Activated CD8-positive, alpha-beta memory T cell treated with anti-CD3 and anti-CD28 coated beads, Interleukin-2, amount 50 U/mL, for 24 hours (primary cell): ENCODE measurements at regions not wholly inside any gene's neighbourhood (a gene's known extent, or its start where the extent isn't known, plus 50 kb on each side); places are given as distances from the start of the nearest gene placed in this dataset.

ENCODE experiments used
- DNase-seq: peaks from one replicate; pipeline ENCODE4 v3.0.0-alpha.2; 2020; ENCODE audit errors: extremely low read depth

- DNase-seq = no peak
These were observed 223.0 kb downstream of the BTG1 start for GRCh38 chr12:91922674-91923073.

- DNase-seq = no peak
These were observed 223.5 kb downstream of the BTG1 start for GRCh38 chr12:91922139-91922538.

DNA sequence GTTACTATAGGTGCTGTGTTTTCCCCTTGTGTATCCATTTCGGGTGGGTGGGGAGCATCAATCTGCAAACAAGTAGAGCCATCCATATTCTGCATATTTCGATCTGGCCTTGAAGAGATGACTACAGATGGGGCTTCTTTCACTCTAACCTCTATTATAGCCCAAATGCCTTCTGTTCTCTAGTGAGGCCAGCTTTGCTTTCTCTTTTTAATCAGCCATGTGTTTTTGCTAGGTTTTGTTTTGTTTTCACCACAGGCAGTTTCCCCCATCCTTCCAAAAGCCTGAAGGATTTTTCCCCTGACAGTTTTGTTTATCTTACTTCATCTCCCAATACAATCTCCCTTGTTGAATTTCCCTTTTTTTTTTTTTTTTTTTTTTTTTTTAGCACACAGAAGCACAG lies 224.1 kb downstream of the BTG1 start:
- no peak for DNase-seq

GRCh38 chr12:91920741-91921140 lies 224.9 kb downstream of the BTG1 start:
- DNase-seq = no peak

DNA sequence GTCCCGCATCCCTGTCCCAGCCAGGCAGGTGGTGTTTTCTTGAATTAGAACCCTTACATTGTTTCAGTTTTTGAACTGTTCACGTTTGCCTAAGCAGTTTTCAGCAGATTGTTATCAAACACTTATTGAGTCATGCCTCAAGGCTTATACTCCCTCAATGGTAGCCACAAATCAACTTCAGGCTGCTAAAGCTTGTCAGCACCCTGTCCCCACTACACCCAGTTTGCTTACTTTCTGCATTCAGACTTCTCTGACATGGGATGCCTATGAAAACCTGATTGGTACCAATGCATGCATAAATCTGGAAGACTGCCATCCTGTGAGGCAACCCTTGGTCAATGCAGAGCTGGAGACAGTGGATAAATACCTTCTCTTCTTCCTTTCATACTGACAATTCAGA lies 225.4 kb downstream of the BTG1 start:
- DNase-seq = no peak

DNA sequence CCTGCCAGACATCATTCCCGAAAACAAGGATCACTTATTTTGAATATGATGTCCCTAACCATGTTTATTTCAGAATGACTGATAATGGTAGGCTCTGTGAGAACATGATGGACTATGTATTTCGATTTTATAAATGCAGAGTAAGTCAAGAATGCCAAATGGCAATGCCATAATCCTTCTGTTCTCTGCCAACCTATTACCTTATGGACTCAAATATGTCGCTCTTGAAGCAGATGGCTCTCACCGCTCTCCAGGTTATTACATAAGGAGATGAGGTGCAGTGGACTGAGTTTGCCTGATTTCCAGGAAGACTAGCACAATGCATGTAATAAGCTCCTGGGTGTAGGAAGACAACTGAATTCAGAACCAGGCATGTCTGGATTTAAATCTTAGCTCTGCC lies 227.2 kb downstream of the BTG1 start:
- DNase-seq = no peak

DNA sequence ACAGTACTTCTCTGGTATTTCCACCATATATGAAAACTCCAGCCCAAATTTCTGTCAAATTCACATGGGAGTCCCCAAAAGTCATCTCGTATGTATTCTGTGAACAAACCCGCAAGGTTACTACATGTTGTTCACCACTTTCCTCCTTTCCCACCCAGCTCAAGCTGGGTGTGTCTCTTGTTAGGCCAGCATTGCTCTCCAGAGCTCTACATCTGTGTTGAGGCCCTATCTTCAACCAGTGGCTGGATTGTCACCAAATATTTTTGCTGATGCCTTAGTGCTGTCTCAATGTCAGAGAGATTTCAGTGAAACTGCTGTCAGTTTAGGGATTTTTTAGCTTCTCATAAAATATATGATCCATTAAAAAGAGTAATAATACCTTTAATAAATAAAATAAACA lies 230.9 kb downstream of the BTG1 start:
- DNase-seq = no peak

- DNase-seq = no peak
These were observed 232.0 kb downstream of the BTG1 start for GRCh38 chr12:91913651-91914050.

DNA sequence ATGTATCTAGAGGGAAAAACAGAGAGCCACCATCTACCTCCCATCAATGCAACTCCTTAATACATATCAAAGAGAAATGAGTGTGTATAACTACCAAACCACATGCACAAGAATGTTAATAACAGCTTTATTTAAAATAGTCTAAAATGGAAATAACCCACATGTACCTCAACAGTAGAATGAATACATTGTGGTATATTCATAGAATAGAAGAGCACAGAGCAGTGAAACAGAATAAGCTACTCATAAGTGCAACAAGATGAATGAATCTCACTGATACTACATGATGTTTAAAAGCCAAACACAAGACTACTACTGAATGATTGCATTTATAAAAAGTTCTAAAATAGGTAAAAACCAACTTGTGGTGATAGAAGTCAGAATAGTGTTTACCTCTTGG lies 232.5 kb downstream of the BTG1 start:
- no peak for DNase-seq

DNA sequence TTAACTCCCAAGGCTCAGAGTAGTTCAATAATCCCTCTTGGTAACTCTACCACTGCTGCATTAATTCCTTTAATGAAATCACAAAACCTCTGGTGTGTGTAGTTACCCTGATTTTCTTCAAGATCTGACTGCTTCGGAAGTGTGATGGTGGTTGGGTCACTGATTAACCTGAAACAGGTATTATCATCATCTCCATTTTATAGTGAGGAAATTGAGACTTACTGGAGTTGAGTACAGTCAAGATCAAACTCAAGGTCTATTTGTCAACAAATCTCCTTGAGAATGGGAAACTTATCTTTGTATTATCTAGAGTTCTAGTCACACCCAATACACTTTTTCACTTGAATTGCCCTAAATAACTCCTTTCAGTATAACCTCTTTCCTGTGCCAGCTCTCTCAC lies 233.5 kb downstream of the BTG1 start:
- DNase-seq = no peak

DNA sequence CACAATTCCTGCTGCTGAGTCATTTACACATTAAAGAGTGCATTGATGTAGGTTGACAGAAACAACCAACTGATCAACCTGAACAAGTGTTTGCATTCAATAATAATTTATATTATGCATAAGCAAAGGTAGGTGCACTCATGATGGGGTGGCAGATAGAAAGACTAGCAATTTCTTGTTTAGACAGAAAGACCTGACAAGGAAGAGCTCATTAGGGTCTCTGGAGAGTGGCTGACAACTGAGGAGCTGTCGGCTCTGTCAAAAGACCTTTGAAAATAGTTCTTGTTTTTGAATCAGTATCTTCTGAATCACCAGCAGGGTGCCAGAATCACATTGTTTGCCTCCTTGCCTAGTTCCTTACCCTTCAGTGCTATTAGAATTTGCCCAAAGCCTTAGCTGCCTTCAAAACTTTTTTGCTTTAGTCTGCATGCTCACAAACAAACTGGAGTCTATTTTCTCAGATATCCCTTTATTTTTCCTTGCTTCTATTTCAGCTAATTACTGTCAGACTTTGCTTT lies 234.7 kb downstream of the BTG1 start:
- no peak for DNase-seq

DNA sequence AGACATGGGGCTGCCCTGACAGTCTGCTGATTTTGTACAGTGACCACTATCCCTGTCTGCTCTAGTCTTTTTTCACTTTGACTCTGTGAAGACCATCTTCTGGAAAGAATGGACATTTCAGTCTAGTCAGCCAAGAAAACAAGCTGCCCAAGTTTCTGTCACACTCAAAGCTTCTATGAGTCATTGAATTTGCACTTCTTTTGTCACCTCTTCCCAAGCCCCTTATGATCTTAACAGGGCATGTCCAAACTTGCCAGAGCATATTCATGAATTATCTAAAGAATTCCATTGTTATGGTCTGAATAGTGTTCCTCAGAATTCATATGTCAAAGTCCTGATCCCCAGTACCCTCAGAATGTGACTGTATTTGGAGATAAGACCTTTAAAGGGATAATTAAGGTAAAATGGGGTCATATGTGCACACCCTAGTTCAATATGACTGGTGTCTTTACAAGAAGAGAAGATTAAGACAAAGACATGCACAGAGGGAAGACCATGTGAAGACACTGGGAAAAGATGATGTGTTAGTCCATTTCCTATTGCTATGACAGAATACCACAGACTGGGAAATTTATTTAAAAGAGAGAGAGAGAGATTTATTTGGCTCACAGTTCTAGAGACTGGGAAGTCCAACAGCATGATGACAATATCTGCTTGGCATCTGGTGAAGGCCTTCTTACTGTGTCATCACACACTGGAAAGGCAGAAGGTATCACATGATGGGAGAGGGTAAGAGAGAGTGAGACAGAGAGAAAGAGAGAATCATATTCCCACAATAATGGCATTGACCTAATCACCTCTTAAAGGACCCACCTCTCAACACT lies 242.6 kb downstream of the BTG1 start:
- DNase-seq = no peak

- DNase-seq = no peak
These were observed 244.1 kb downstream of the BTG1 start for GRCh38 chr12:91901381-91902074.

DNA sequence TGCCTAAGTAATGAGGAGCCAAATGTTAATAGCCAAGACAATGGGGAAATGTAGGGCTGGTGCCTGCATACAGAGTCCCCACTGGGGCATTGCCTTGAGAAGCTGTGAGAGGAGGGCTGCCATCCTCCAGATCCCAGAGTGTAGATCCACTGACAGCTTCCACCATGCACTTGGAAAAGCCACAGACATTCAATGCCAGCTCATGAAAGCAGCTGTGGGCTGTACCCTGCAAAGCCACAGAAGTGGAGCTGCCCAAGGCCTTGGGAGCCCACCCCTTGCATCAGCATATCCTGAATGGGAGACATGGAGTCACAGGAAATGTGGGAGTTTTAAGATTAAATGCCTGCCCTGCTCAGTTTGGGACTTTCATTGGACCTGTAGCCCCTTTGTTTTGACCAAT lies 244.7 kb downstream of the BTG1 start:
- no peak for DNase-seq

- no peak for DNase-seq
These were observed 246.6 kb downstream of the BTG1 start for GRCh38 chr12:91899056-91899455.

DNA sequence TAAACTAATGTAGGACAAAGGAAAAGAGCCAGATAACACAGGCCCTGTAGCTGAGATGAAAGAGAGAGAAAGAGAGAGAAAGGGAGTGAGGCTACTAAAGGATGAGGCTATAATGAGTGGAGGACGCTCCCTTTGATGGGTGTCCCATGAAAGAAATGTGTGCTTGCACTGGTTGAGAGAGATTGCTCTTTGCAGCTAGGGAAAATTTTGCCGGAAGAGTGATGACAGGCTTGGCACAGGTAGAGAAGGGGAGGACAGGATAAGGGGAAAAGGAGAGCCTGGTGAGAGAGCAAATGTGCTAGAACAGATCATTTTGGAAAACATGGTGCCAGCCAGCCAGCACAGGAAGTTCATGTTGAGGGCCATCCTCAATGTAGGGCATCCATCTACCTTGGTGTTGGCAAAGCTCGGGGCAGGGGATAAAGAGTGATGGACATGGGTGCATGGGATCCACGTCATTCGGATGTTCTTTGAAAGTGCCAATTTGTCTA lies 248.6 kb downstream of the BTG1 start:
- DNase-seq = no peak

DNA sequence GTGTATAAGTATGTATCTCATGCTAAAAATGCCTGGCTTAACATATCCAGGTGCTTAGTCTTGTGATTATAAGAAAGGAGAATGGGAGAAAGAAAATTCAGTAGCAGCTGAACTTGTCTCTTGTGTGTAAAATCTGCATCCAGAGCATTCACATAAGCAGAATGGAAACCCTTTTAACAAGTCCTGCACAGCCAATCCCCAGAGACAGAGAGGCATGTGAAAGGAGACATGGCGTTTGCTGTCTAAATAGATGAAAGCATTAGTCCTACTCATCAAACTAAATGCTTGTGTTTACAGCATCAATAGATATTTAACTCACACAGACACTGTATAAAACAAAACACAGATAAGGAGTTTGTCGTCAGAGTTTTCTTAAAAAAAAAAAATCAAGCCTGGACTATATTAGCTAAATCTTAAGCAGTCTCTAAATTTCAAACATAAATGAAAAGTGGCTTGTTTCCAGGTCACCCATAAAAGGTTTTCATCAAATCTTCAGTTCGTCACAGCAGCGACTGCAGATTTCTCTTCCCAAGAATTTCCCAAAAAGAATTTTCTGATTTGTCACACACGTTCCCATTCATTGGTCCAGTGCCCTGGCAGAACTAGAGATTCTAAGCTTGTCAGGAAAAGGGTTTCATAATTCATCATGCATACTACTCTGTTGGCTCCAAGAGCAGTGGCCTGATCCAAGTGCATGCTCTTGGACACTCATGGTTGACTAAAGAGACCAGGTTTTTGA lies 249.2 kb downstream of the BTG1 start:
- DNase-seq = no peak

DNA sequence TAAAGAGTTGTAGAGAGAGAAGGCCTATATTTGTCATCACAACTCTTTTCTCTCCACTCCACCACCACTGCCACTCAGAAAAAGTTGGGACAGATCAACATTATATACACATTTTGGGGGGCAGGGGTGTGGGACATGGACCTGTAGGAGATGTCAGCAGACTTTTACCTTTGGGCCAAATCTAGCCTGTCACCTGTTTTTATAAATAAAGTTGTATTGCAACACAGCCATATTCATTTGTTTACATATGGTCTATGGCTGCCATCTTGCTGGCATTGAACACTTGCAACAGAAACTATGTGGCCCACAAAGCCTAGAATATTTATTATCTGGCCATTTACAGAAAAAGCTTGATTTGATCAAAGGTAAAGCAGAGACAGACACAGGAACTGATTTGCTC lies 250.7 kb downstream of the BTG1 start:
- DNase-seq = no peak

DNA sequence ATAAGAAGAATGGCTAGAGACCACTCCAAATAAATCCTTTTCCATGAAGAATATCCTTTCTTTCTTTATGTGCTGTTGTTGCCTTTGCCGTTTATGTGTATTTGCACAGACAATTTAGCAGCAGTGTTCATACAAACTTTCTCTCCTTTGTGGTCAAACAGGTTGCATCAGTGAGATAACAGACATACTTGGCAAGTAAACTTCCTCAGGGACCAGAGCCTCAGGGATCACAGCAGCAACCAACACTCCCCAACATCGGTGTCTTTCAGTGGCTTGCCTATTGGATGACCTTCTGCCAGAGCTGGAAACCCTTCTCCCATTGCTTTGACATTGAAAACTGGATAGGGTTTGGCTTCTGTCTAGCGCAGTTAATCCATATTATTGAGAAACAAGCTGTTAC lies 252.2 kb downstream of the BTG1 start:
- DNase-seq = no peak

DNA sequence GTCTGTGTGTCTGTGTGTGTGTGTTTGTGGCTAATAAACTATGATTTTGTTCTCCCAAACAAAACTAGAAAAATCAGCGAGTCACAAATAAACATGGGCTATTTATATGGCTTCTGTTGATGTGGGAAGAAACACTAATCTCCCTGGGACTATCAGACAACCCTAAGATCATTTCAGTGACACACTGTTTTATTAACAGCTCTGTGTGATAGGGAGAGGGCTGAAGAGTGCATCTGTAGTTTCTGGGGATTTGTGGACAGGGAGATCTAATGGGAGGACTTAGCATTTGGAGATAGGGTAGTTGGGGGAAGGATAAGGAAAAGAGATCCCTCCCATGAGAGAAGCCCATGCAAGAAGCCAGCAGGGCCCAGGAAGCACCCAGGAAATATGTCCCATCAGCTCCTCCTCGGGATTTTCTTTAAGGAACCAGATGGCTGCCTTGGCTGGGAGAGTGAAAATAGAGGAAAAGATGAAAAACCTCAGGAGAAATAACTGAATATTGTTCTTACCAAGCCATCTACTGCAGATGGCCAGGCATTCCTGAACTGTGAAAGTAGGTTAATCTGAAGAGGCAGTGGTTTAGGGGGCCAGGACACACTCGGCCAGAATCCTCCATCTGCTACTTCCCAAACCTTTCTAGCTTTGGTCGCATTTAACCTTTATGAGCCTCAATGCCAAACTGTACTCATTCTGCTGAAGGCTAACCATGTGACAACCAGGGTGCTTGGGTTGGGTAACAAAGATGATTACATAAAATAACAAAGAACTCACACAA lies 253.4 kb downstream of the BTG1 start:
- no peak for DNase-seq

DNA sequence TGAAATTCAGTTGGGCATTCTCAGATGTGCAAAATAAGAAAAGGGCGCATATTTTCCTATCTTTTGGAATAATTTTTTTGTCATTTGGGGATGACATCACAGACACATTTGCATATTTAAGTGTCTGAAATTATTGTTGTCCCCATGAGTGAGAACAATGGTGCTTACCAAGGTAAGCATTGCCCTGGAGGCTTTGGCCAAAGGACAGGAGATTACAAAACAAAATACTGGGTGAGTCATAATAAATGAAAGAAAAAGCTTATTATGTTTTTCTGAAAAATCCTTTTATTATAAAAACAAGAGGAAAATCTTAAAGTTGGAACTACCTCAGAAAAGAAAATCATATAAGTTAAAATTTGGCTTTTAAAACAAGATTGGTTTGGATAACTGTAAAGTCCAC lies 254.9 kb downstream of the BTG1 start:
- DNase-seq = no peak

GRCh38 chr12:91889910-91890309 lies 255.7 kb downstream of the BTG1 start:
- no peak for DNase-seq
